Common myeloid progenitor, CD34-positive (primary cell): ENCODE measurements at regions not wholly inside any gene's neighbourhood (a gene's known extent, or its start where the extent isn't known, plus 50 kb on each side); places are given as distances from the start of the nearest gene placed in this dataset.

Experiments
- CTCF ChIA-PET: fragments of 350-600 bp; sonication (Branson Sonifier 250); formaldehyde crosslinking; loops from one replicate; lab custom pipeline; 2021; ENCODE audit warnings: antibody characterized with exemption; lab: Charles Lee
- POLR2A ChIA-PET: fragments of 350-600 bp; sonication (Branson Sonifier 250); formaldehyde crosslinking; loops from one replicate; lab custom pipeline; 2021; ENCODE audit warnings: antibody characterized with exemption; lab: Charles Lee
- DNase-seq, 3 donors: peaks; one replicate each; pipeline versions ENCODE4 v3.0.0 to v3.0.0-alpha.2; 2013
- H3K27ac ChIP-seq, 2 experiments: 1 replicate in 1 of 2; 2 replicates in 1 of 2; pipeline ENCODE4 v1.7.0; 2013; ENCODE audit warnings: inconsistent platforms in 2 of 2, low read length in 2 of 2, mild to moderate bottlenecking in 2 of 2, low read depth in 1 of 2, moderate library complexity in 1 of 2; ENCODE audit not compliant: severe bottlenecking in 2 of 2, insufficient read depth in 1 of 2, poor library complexity in 1 of 2
- H3K27me3 ChIP-seq, 5 experiments: replicated peaks in 2 of 5; 1 replicate in 3 of 5; 2 replicates in 2 of 5; pipeline versions ENCODE4 v1.6.1 to v1.7.0; 2013; ENCODE audit warnings: low read length in 4 of 5, mild to moderate bottlenecking in 2 of 5, moderate library complexity in 2 of 5, inconsistent platforms in 1 of 5; ENCODE audit not compliant: insufficient read depth in 5 of 5, control insufficient read depth in 4 of 5
- H3K36me3 ChIP-seq, 4 experiments: 1 replicate in 2 of 4; 2 replicates in 2 of 4; pipeline versions ENCODE4 v1.6.1 to v1.7.0; 2013; ENCODE audit warnings: low read length in 3 of 4, control low read depth in 1 of 4, mild to moderate bottlenecking in 1 of 4; ENCODE audit not compliant: control insufficient read depth in 4 of 4, insufficient read depth in 4 of 4
- H3K4me1 ChIP-seq, 4 experiments: 1 replicate in 3 of 4; 2 replicates in 1 of 4; pipeline versions ENCODE4 v1.6.1 to v1.7.1; 2013; ENCODE audit warnings: low read length in 3 of 4, mild to moderate bottlenecking in 3 of 4, control low read depth in 1 of 4, inconsistent platforms in 1 of 4, moderate library complexity in 1 of 4; ENCODE audit not compliant: control insufficient read depth in 4 of 4, insufficient read depth in 4 of 4; ENCODE audit errors: control extremely low read depth in 1 of 4
- H3K4me3 ChIP-seq, 7 experiments: 1 replicate in 4 of 7; 2 replicates in 3 of 7; pipeline versions ENCODE4 v1.5.1 to v1.7.0; 2013; ENCODE audit warnings: mild to moderate bottlenecking in 7 of 7, low read length in 6 of 7, moderate library complexity in 6 of 7, inconsistent platforms in 2 of 7, low read depth in 2 of 7, control low read depth in 1 of 7; ENCODE audit not compliant: insufficient read depth in 4 of 7, control insufficient read depth in 1 of 7; ENCODE audit errors: extremely low read depth in 1 of 7
- H3K9me3 ChIP-seq, 5 experiments: 1 replicate in 4 of 5; 2 replicates in 1 of 5; pipeline versions ENCODE4 v1.6.1 to v1.7.1; 2013; ENCODE audit warnings: low read length in 4 of 5, mild to moderate bottlenecking in 2 of 5, inconsistent platforms in 1 of 5, low read depth in 1 of 5, moderate library complexity in 1 of 5; ENCODE audit not compliant: control insufficient read depth in 4 of 5, insufficient read depth in 2 of 5; ENCODE audit errors: control extremely low read depth in 1 of 5
- WGBS: methylation state at CpG from one replicate; pipeline ENCODE4 v1.1.5; 2013; ENCODE audit not compliant: insufficient coverage; 5-methylcytosine and 5-hydroxymethylcytosine counted together

- WGBS = 96% methylated on average over 4 of the region's 4 CpGs
- Histone ChIP-seq H3K27ac (no peak overlapping the region), H3K9me3 (no peaks in the 10 kb centered on the region), H3K4me1 (peaks cover 0 to 5% (median 0%) of the 10 kb centered on the region in 4 experiments), H3K27me3 (peaks cover 0 to 3% (median 0%) of the 10 kb centered on the region in 5 experiments), H3K4me3 (no peak overlapping the region), H3K36me3 (no peaks in the 10 kb centered on the region)
- CTCF ChIA-PET = interaction anchor here (1.8 to 4.5 kb wide), 2 partner anchors 11 to 69 kb away, joined by 5 to 19 read pairs; partner anchors contain the start of gene ACKR3
- no peak for DNase-seq
- POLR2A ChIA-PET = no interaction called here
Measured at GRCh38 chr2:236501531-236501930, 68.1 kb upstream of the ACKR3 start.

DNA sequence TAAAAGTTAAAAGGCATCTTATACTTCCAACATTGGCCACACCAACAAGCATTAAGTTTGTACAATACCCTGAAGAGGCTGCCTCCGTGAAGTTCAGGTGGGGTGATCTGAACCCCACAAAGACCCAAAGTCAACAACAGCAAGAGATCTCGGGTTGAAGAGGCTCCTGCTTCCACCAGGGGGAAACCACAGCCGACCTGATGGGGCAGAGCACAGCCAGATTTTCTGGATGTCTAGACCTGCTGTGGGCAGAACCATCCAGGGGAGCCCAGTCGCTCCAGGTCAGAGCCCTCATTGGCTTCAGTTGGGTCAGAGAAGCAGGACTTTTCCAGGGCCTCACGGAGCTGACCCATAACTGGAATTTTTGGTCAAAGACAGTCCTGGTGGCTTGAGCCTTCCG is 66.5 kb upstream of the ACKR3 start:
- peaks cover 0 to 7% (median 0%) of the 10 kb centered on the region in 5 experiments for H3K27me3 ChIP-seq
- peak; percentile 26 to 52 (median 51) for DNase-seq
- H3K27ac ChIP-seq = no peak overlapping the region
- H3K9me3 ChIP-seq = no peaks in the 10 kb centered on the region
- ChIA-PET POLR2A (no interaction called here), CTCF (interaction anchor here (0.8 to 1.8 kb wide), 4 partner anchors 10 to 524 kb away, joined by 3 to 5 read pairs (median 4); no protein-coding TSS in a partner anchor)
- H3K4me1 ChIP-seq = peaks cover 0 to 12% (median 7%) of the 10 kb centered on the region in 4 experiments
- no peak overlapping the region for H3K4me3 ChIP-seq
- WGBS = 66% methylated on average over 6 of the region's 6 CpGs
- H3K36me3 ChIP-seq = no peaks in the 10 kb centered on the region

DNA sequence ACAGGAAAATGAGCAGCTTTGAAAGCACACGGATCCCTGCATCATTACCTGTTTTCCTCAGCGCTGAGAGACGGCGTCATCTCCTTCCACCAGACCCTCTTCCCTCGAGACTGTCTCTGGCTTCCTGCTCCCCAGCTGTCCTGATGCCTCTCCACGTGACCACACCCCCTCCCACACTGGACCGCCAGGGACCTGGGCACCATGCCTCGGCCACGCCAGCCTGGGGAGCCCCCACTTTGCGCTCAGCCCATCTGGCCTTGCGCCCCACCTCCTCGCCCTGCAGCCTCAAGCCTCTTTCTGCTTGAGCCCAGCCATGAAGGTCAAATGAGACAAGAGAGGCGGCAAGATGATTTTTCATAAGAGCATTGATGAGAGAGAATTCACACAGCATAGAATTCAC is 66.0 kb upstream of the ACKR3 start:
- WGBS = 97% methylated on average over 8 of the region's 13 CpGs
- no peak for DNase-seq
- H3K27ac ChIP-seq = no peak overlapping the region
- H3K27me3 ChIP-seq = peaks cover 0 to 7% (median 0%) of the 10 kb centered on the region in 5 experiments
- ChIA-PET CTCF (interaction anchor here (1.3 to 1.5 kb wide), 2 partner anchors 10 to 65 kb away, joined by 3 to 4 read pairs; no protein-coding TSS in a partner anchor), POLR2A (no interaction called here)
- no peak overlapping the region for H3K4me3 ChIP-seq
- peaks cover 0 to 12% (median 7%) of the 10 kb centered on the region in 4 experiments for H3K4me1 ChIP-seq
- H3K36me3 ChIP-seq = no peaks in the 10 kb centered on the region
- H3K9me3 ChIP-seq = no peaks in the 10 kb centered on the region

GRCh38 chr2:236505041-236505440 is 64.6 kb upstream of the ACKR3 start:
- no peak for DNase-seq
- H3K36me3 ChIP-seq = no peaks in the 10 kb centered on the region
- no peaks in the 10 kb centered on the region for H3K9me3 ChIP-seq
- CTCF ChIA-PET = no interaction called here
- no peak overlapping the region for H3K27ac ChIP-seq
- WGBS = 100% methylated on average over 1 of the region's 3 CpGs
- POLR2A ChIA-PET = no interaction called here
- H3K4me3 ChIP-seq = no peak overlapping the region
- peaks cover 0 to 7% (median 0%) of the 10 kb centered on the region in 5 experiments for H3K27me3 ChIP-seq
- peaks cover 0 to 11% (median 8%) of the 10 kb centered on the region in 4 experiments for H3K4me1 ChIP-seq

GRCh38 chr2:236505648-236506047 is 64.0 kb upstream of the ACKR3 start:
- ChIA-PET POLR2A (no interaction called here), CTCF (no interaction called here)
- no peak overlapping the region for H3K4me3 ChIP-seq
- peaks cover 0 to 7% (median 0%) of the 10 kb centered on the region in 5 experiments for H3K27me3 ChIP-seq
- no peak overlapping the region for H3K27ac ChIP-seq
- no peak for DNase-seq
- no peaks in the 10 kb centered on the region for H3K36me3 ChIP-seq
- H3K9me3 ChIP-seq = no peaks in the 10 kb centered on the region
- 94% methylated on average over 2 of the region's 2 CpGs for WGBS
- H3K4me1 ChIP-seq = peaks cover 0 to 9% (median 7%) of the 10 kb centered on the region in 4 experiments

- Histone ChIP-seq H3K27me3 (peaks cover 0 to 7% (median 0%) of the 10 kb centered on the region in 5 experiments), H3K4me3 (peak overlapping the region; percentile 32 to 73 (median 53)), H3K27ac (no peak overlapping the region), H3K36me3 (no peaks in the 10 kb centered on the region), H3K9me3 (no peaks in the 10 kb centered on the region), H3K4me1 (peaks cover 0 to 9% (median 8%) of the 10 kb centered on the region in 4 experiments)
- ChIA-PET CTCF (interaction anchor here (1.0 to 1.7 kb wide), 2 partner anchors 46 to 62 kb away, joined by 4 to 6 read pairs; partner anchors contain the start of gene ACKR3), POLR2A (interaction anchor here (0.7 kb wide), 1 partner anchor 526 kb away, joined by 3 read pairs; no protein-coding TSS in a partner anchor)
- DNase-seq = peak; percentile 57 to 81 (median 79)
- WGBS = 23% methylated on average over 43 of the region's 56 CpGs
Measured at GRCh38 chr2:236507393-236508085, 62.1 kb upstream of the ACKR3 start.

DNA sequence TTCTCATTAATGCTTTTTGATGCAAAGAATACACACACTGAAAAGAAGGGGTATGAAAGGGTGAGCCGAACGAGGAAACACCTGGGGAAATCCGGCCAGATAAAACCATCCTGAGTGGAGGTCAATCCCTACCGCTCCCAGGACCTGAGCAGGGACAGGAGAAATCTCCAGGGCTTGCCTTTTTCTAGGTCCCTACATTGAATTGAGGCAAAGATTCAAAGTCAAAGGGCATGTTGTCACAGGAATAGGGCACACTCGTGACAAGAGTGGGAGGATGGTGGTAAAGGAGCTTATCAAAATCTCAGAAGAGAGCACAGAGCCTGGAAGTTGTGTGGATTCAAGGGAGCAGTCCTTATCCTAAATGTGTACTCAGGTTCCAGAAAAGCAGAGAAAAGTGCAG is 61.2 kb upstream of the ACKR3 start:
- no peaks in the 10 kb centered on the region for H3K36me3 ChIP-seq
- H3K27me3 ChIP-seq = peaks cover 0 to 7% (median 0%) of the 10 kb centered on the region in 5 experiments
- 94% methylated on average over 5 of the region's 5 CpGs for WGBS
- CTCF ChIA-PET = interaction anchor here (0.9 to 7.5 kb wide), 4 partner anchors 38 to 373 kb away, joined by 4 to 145 read pairs (median 6); partner anchors contain the start of gene ACKR3
- H3K4me3 ChIP-seq = no peak overlapping the region
- DNase-seq = no peak
- POLR2A ChIA-PET = no interaction called here
- H3K4me1 ChIP-seq = peaks cover 2 to 18% (median 13%) of the 10 kb centered on the region in 4 experiments
- H3K27ac ChIP-seq = no peak overlapping the region
- no peaks in the 10 kb centered on the region for H3K9me3 ChIP-seq
